Peyer's patch (tissue), 4 donors: ENCODE measurements at regions not wholly inside any gene's neighbourhood (a gene's known extent, or its start where the extent isn't known, plus 50 kb on each side); places are given as distances from the start of the nearest gene placed in this dataset.

ENCODE experiments used
- POLR2A ChIP-seq, 2 donors: fragments of 450-650 bp; IDR thresholded peaks; one replicate each; pipeline ENCODE4 v1.5.1; 2017; ENCODE audit warnings: antibody characterized with exemption in 2 of 2, mild to moderate bottlenecking in 2 of 2, moderate library complexity in 2 of 2
- TF ChIP-seq, protein P1 (sequence below), 6 experiments: fragments of 450-650 bp in 4 of 6; fragments of 200-600 bp in 2 of 6; sonication (generic) in 1 of 6; IDR thresholded peaks; one replicate each; pipeline ENCODE4 v1.5.1; 2017 to 2019; ENCODE audit warnings: antibody characterized with exemption in 6 of 6, mild to moderate bottlenecking in 3 of 6, moderate library complexity in 1 of 6

DNA sequence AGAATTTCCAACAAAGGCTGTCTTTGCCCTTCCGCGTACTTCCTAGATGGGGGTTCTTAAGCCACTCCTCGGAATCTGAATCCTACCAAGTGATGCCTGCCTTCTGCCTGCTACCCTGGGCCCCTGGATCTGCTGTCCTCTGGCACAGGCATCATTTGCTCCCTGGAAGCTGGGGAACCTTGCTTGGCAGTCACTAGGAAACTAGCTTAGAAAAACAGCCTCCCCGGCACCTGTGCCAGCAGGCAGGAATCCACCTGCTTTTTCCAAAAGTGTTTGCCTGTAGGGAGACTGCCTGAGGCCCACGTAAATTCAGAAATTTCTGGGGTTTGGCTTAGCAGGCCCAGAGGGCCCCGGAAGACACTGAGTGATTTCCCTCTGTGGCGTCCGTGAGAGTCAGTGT, 442.4 kb downstream of the TSHZ3 start:
- TF ChIP-seq, protein P1, sequence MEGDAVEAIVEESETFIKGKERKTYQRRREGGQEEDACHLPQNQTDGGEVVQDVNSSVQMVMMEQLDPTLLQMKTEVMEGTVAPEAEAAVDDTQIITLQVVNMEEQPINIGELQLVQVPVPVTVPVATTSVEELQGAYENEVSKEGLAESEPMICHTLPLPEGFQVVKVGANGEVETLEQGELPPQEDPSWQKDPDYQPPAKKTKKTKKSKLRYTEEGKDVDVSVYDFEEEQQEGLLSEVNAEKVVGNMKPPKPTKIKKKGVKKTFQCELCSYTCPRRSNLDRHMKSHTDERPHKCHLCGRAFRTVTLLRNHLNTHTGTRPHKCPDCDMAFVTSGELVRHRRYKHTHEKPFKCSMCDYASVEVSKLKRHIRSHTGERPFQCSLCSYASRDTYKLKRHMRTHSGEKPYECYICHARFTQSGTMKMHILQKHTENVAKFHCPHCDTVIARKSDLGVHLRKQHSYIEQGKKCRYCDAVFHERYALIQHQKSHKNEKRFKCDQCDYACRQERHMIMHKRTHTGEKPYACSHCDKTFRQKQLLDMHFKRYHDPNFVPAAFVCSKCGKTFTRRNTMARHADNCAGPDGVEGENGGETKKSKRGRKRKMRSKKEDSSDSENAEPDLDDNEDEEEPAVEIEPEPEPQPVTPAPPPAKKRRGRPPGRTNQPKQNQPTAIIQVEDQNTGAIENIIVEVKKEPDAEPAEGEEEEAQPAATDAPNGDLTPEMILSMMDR (IDR thresholded peaks at IDR 0.05) = no peak
- TF ChIP-seq POLR2A (IDR thresholded peaks at IDR 0.05) = no peak
